Gastroesophageal sphincter (tissue), 4 donors: ENCODE measurements at regions not wholly inside any gene's neighbourhood (a gene's known extent, or its start where the extent isn't known, plus 50 kb on each side); places are given as distances from the start of the nearest gene placed in this dataset.

Source experiments
- ATAC-seq: fragments of 150-250 bp; one replicate; pipeline ENCODE4 v1.9.1; 2016; ENCODE audit warnings: mild to moderate bottlenecking, moderate library complexity
- H3K27ac ChIP-seq, 4 donors: fragments of 200-600 bp; sonication (generic) in 3 of 4; 1 replicate in 3 of 4; 2 replicates in 1 of 4; pipeline ENCODE4 v1.5.1; 2016 to 2019
- H3K27me3 ChIP-seq: fragments of 200-600 bp; sonication (generic); one replicate; pipeline ENCODE4 v1.5.1; 2019
- H3K36me3 ChIP-seq, 2 donors: fragments of 200-600 bp; sonication (generic); one replicate each; pipeline ENCODE4 v1.5.1; 2019; ENCODE audit warnings: control low read depth in 1 of 2
- H3K4me1 ChIP-seq, 3 donors: fragments of 200-600 bp; sonication (generic); 1 replicate in 2 of 3; 2 replicates in 1 of 3; pipeline ENCODE4 v1.5.1; 2016 to 2019; ENCODE audit warnings: control low read depth in 2 of 3
- H3K4me3 ChIP-seq, 2 donors: fragments of 200-600 bp; sonication (generic); one replicate each; pipeline ENCODE4 v1.5.1; 2019; ENCODE audit warnings: mild to moderate bottlenecking in 1 of 2, moderate library complexity in 1 of 2
- H3K9me3 ChIP-seq, 3 donors: fragments of 200-600 bp; sonication (generic); one replicate each; pipeline ENCODE4 v1.5.1; 2017 to 2019; ENCODE audit warnings: control low read depth in 2 of 3
- EP300 ChIP-seq: sonication (generic); formaldehyde crosslinking; IDR thresholded peaks from one replicate; pipeline ENCODE4 v1.6.1; 2017; ENCODE audit warnings: antibody characterized with exemption, mild to moderate bottlenecking
- POLR2A ChIP-seq, 2 donors: fragments of 450-650 bp; IDR thresholded peaks; one replicate each; pipeline ENCODE4 v1.6.1; 2017; ENCODE audit warnings: antibody characterized with exemption in 2 of 2, mild to moderate bottlenecking in 2 of 2, moderate library complexity in 1 of 2
- POLR2AphosphoS5 ChIP-seq: sonication (generic); formaldehyde crosslinking; IDR thresholded peaks from one replicate; pipeline ENCODE4 v1.6.1; 2017; ENCODE audit warnings: antibody characterized with exemption
- WGBS, 2 donors: methylation state at CpG; one replicate each; pipeline ENCODE4 v1.1.5; 2018; ENCODE audit warnings: low coverage in 1 of 2; 5-methylcytosine and 5-hydroxymethylcytosine counted together
- TF ChIP-seq, protein P1 (sequence below), 4 experiments: fragments of 200-600 bp in 2 of 4; fragments of 450-650 bp in 2 of 4; sonication (generic) in 1 of 4; IDR thresholded peaks; one replicate each; pipeline ENCODE4 v1.5.1; 2017 to 2019; ENCODE audit warnings: antibody characterized with exemption in 4 of 4, mild to moderate bottlenecking in 2 of 4, moderate library complexity in 2 of 4

DNA sequence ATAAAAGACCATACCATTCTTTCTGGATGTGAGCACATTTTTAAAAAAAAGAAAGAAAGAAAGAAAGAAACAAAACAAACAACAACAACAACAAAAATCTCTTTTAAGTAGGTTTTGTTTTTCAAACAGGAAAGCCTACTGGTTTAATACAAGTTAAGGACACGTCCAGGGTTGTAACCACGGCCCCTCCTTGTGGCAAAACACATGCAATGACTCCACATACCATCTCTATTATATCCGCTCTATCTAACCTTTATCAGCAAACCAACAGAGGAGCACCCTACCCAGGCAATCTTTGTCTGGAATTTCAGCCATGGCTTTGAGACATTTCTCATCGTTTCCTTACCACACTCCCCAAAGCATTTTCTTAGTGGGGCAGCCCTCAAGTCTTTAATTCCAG lies 360.5 kb upstream of the TMPO start:
- Histone ChIP-seq H3K36me3 (no peaks in the 10 kb centered on the region), H3K4me1 (peaks cover 0 to 9% (median 0%) of the 10 kb centered on the region in 3 donors), H3K9me3 (no peaks in the 10 kb centered on the region), H3K27me3 (no peaks in the 10 kb centered on the region), H3K27ac (no peak overlapping the region), H3K4me3 (no peak overlapping the region)
- no peak for ATAC-seq
- TF ChIP-seq POLR2A (IDR thresholded peaks at IDR 0.05) (no peak), EP300 (no peak)
- TF ChIP-seq, protein P1, sequence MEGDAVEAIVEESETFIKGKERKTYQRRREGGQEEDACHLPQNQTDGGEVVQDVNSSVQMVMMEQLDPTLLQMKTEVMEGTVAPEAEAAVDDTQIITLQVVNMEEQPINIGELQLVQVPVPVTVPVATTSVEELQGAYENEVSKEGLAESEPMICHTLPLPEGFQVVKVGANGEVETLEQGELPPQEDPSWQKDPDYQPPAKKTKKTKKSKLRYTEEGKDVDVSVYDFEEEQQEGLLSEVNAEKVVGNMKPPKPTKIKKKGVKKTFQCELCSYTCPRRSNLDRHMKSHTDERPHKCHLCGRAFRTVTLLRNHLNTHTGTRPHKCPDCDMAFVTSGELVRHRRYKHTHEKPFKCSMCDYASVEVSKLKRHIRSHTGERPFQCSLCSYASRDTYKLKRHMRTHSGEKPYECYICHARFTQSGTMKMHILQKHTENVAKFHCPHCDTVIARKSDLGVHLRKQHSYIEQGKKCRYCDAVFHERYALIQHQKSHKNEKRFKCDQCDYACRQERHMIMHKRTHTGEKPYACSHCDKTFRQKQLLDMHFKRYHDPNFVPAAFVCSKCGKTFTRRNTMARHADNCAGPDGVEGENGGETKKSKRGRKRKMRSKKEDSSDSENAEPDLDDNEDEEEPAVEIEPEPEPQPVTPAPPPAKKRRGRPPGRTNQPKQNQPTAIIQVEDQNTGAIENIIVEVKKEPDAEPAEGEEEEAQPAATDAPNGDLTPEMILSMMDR (IDR thresholded peaks at IDR 0.05), result peak; percentile 28 to 65 (median 40)
- WGBS, 2 donors, result 17 to 24% methylated on average over 4 of the region's 4 CpGs

DNA sequence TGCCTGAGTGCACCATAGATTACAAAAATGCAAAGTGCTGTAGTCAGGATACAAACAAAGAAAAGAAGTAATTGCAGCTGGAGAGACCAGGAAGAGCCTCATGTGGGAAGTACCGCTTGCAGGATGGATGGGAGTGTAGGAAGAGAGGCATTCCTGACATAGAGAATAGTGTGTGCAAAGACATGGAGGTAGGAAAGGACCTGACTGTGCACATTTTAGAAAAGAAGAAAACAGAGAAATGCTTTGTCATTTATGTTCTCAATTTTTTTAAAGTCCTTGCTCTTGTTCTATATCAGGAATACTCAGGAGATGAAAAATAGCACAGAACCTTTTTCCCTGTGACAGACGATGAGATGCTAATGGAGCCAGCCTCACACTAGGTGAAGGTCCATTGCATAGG lies 358.7 kb upstream of the TMPO start:
- Histone ChIP-seq H3K36me3 (no peaks in the 10 kb centered on the region), H3K9me3 (no peaks in the 10 kb centered on the region), H3K4me3 (no peak overlapping the region), H3K4me1 (peaks cover 0 to 9% (median 0%) of the 10 kb centered on the region in 3 donors), H3K27ac (no peak overlapping the region), H3K27me3 (no peaks in the 10 kb centered on the region)
- TF ChIP-seq EP300 (no peak), POLR2AphosphoS5 (no peak), POLR2A (IDR thresholded peaks at IDR 0.05) (no peak)
- TF ChIP-seq, protein P1 (IDR thresholded peaks at IDR 0.05), result no peak
- 83 to 88% methylated on average over 2 of the region's 2 CpGs for WGBS, 2 donors
- ATAC-seq, result no peak

GRCh38 chr12:98162906-98163678 lies 352.3 kb upstream of the TMPO start:
- no peaks in the 10 kb centered on the region for H3K4me1 ChIP-seq
- H3K9me3 ChIP-seq, result no peaks in the 10 kb centered on the region
- no peaks in the 10 kb centered on the region for H3K36me3 ChIP-seq
- no peak for ATAC-seq
- no peak overlapping the region for H3K27ac ChIP-seq
- H3K4me3 ChIP-seq, result no peak overlapping the region
- no peaks in the 10 kb centered on the region for H3K27me3 ChIP-seq
- TF ChIP-seq, protein P1 (IDR thresholded peaks at IDR 0.05), result no peak
- no peak for TF ChIP-seq POLR2AphosphoS5
- TF ChIP-seq POLR2A (IDR thresholded peaks at IDR 0.05), result no peak
- no peak for TF ChIP-seq EP300
- 71 to 76% methylated on average over 4 to 5 of the region's 5 CpGs for WGBS, 2 donors

GRCh38 chr12:98172304-98172703 lies 343.1 kb upstream of the TMPO start:
- H3K4me1 ChIP-seq, result no peaks in the 10 kb centered on the region
- ATAC-seq, result no peak
- 71 to 92% methylated on average over 2 of the region's 2 CpGs for WGBS, 2 donors
- H3K27me3 ChIP-seq, result no peaks in the 10 kb centered on the region
- no peaks in the 10 kb centered on the region for H3K9me3 ChIP-seq
- H3K36me3 ChIP-seq, result no peaks in the 10 kb centered on the region
- H3K27ac ChIP-seq, result no peak overlapping the region
- no peak overlapping the region for H3K4me3 ChIP-seq
- TF ChIP-seq, protein P1 (IDR thresholded peaks at IDR 0.05), result no peak
- TF ChIP-seq POLR2A (IDR thresholded peaks at IDR 0.05), result no peak
- no peak for TF ChIP-seq POLR2AphosphoS5
- TF ChIP-seq EP300, result no peak

DNA sequence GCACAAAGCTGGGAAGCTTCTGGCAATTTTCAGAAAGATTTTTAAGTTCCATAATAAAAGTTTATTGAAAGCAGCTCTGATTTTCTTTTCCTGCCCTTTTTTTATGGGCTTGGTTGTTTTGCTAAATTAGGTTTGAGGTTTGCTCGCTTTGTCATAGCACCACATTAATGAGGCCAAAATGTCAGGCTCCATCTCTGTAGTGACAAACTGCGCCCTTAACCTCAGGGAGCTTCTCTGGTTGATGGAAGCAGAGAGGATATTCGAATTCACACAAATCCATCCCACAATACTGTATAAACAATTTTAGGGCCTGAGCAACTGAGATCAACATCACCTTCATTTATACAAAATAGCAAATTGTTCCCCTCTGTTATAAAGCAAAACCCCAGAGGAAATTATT lies 342.6 kb upstream of the TMPO start:
- no peaks in the 10 kb centered on the region for H3K4me1 ChIP-seq
- WGBS, 2 donors, result 53 to 85% methylated on average over 2 to 3 of the region's 3 CpGs
- no peak for TF ChIP-seq POLR2A (IDR thresholded peaks at IDR 0.05)
- no peak for TF ChIP-seq POLR2AphosphoS5
- TF ChIP-seq, protein P1 (IDR thresholded peaks at IDR 0.05), result no peak
- no peak for TF ChIP-seq EP300
- no peak for ATAC-seq
- no peaks in the 10 kb centered on the region for H3K9me3 ChIP-seq
- H3K4me3 ChIP-seq, result no peak overlapping the region
- H3K36me3 ChIP-seq, result no peaks in the 10 kb centered on the region
- H3K27me3 ChIP-seq, result no peaks in the 10 kb centered on the region
- H3K27ac ChIP-seq, result no peak overlapping the region
